IMR-90 (cell line): ENCODE measurements at regions not wholly inside any gene's neighbourhood (a gene's known extent, or its start where the extent isn't known, plus 50 kb on each side); places are given as distances from the start of the nearest gene placed in this dataset.

Source experiments
- ATAC-seq: fragments of 200-7000 bp; cut with Tn5 transposase; 2 replicates; pipeline ENCODE4 v1.9.1; 2020; ENCODE audit warnings: low read depth, mild to moderate bottlenecking, moderate library complexity
- BruUV-seq: library from RNA; stranded (reverse); fragments of 400-500 nt; replicated peaks from 2 replicates; lab custom pipeline; 2021; lab: Mats Ljungman, UMichigan
- CTCF ChIA-PET: fragments of 300-600 bp; formaldehyde crosslinking; extraction: SDS; loops from one replicate; lab custom pipeline; 2021; ENCODE audit warnings: antibody characterized with exemption; lab: Yijun Ruan, JAX
- POLR2A ChIA-PET: fragments of 300-600 bp; sonication (Branson Sonifier 250); formaldehyde crosslinking; loops from one replicate; lab custom pipeline; 2022; ENCODE audit warnings: antibody characterized with exemption; ENCODE audit not compliant: unreplicated experiment; lab: Charles Lee
- DNase-seq: peaks from one replicate; pipeline ENCODE4 v3.0.0; 2013
- H2AFZ ChIP-seq: replicated peaks from 2 replicates; pipeline ENCODE3; 2013; ENCODE audit warnings: low read length, mild to moderate bottlenecking; ENCODE audit not compliant: poor library complexity
- H2AK5ac ChIP-seq: 2 replicates; pipeline ENCODE4 v1.6.1; 2013; ENCODE audit warnings: low read depth, low read length, inconsistent platforms
- H2AK9ac ChIP-seq: replicated peaks from 2 replicates; pipeline ENCODE3; 2013; ENCODE audit warnings: mild to moderate bottlenecking, low read depth, low read length, moderate library complexity; ENCODE audit not compliant: poor library complexity
- H2BK120ac ChIP-seq: 2 replicates; pipeline ENCODE4 v1.6.1; 2013; ENCODE audit warnings: low read depth, low read length, inconsistent platforms
- H2BK15ac ChIP-seq: 3 replicates; pipeline ENCODE4 v1.6.1; 2013; ENCODE audit warnings: low read depth, low read length, inconsistent platforms
- H2BK20ac ChIP-seq: 2 replicates; pipeline ENCODE4 v1.6.1; 2013; ENCODE audit warnings: low read depth, mild to moderate bottlenecking, inconsistent platforms, low read length, moderate library complexity
- H2BK5ac ChIP-seq: 2 replicates; pipeline ENCODE4 v1.6.1; 2013; ENCODE audit warnings: mild to moderate bottlenecking, low read depth, low read length, inconsistent platforms; ENCODE audit not compliant: poor library complexity, severe bottlenecking
- H3K14ac ChIP-seq: replicated peaks from 2 replicates; pipeline ENCODE4 v1.6.1; 2013; ENCODE audit warnings: low read depth, low read length, inconsistent platforms
- H3K18ac ChIP-seq: 2 replicates; pipeline ENCODE4 v1.6.1; 2013; ENCODE audit warnings: low read depth, low read length, control low read depth
- H3K23ac ChIP-seq: 2 replicates; pipeline ENCODE4 v1.6.1; 2013; ENCODE audit warnings: low read depth, low read length, inconsistent platforms
- H3K27ac ChIP-seq: 2 replicates; pipeline ENCODE4 v1.5.1; 2013; ENCODE audit warnings: mild to moderate bottlenecking, control low read depth, low read length; ENCODE audit not compliant: insufficient read depth
- H3K27me3 ChIP-seq: 2 replicates; pipeline ENCODE4 v1.6.1; 2013; ENCODE audit warnings: low read length; ENCODE audit not compliant: control insufficient read depth, insufficient read depth
- H3K36me3 ChIP-seq: 2 replicates; pipeline ENCODE4 v1.6.1; 2013; ENCODE audit warnings: low read length, mixed read lengths; ENCODE audit not compliant: control insufficient read depth, insufficient read depth
- H3K4ac ChIP-seq: 2 replicates; pipeline ENCODE4 v1.6.1; 2013; ENCODE audit warnings: low read depth, low read length, inconsistent platforms
- H3K4me1 ChIP-seq: 2 replicates; pipeline ENCODE4 v1.6.1; 2013; ENCODE audit warnings: low read length, mixed read lengths; ENCODE audit not compliant: control insufficient read depth, insufficient read depth
- H3K4me2 ChIP-seq: 2 replicates; pipeline ENCODE4 v1.6.1; 2013; ENCODE audit warnings: low read depth, mild to moderate bottlenecking, control low read depth, low read length, moderate library complexity
- H3K4me3 ChIP-seq: 2 replicates; pipeline ENCODE4 v1.5.1; 2013; ENCODE audit warnings: low read depth, mild to moderate bottlenecking, control low read depth, low read length, moderate library complexity; ENCODE audit not compliant: insufficient read depth
- H3K56ac ChIP-seq: 2 replicates; pipeline ENCODE4 v1.6.1; 2013; ENCODE audit warnings: low read length, inconsistent platforms; ENCODE audit not compliant: insufficient read depth; ENCODE audit errors: extremely low read depth
- H3K79me1 ChIP-seq, 2 experiments: 2 replicates each; pipeline ENCODE4 v1.6.1; 2013; ENCODE audit warnings: low read length in 2 of 2, inconsistent platforms in 1 of 2, low read depth in 1 of 2
- H3K9ac ChIP-seq: 2 replicates; pipeline ENCODE4 v1.6.1; 2013; ENCODE audit warnings: low read depth, low read length, control low read depth
- H3K9me1 ChIP-seq: 2 replicates; pipeline ENCODE4 v1.6.1; 2013; ENCODE audit warnings: low read length, inconsistent platforms; ENCODE audit not compliant: insufficient read depth
- H3K9me3 ChIP-seq: 2 replicates; pipeline ENCODE4 v1.6.1; 2013; ENCODE audit warnings: low read length; ENCODE audit not compliant: control insufficient read depth, insufficient read depth
- H4K20me1 ChIP-seq: 2 replicates; pipeline ENCODE4 v1.6.1; 2013; ENCODE audit warnings: low read length, inconsistent platforms; ENCODE audit not compliant: insufficient read depth
- H4K5ac ChIP-seq: 2 replicates; pipeline ENCODE4 v1.6.1; 2013; ENCODE audit warnings: mild to moderate bottlenecking, low read depth, low read length, control low read depth
- H4K8ac ChIP-seq, 2 experiments: 2 replicates each; pipeline ENCODE4 v1.6.1; 2013; ENCODE audit warnings: low read depth in 2 of 2, low read length in 2 of 2, control low read depth in 1 of 2, inconsistent platforms in 1 of 2
- H4K91ac ChIP-seq: 2 replicates; pipeline ENCODE4 v1.6.1; 2013; ENCODE audit warnings: low read depth, low read length, inconsistent platforms; ENCODE audit not compliant: insufficient read depth
- BHLHE40 ChIP-seq: fragments of 150-350 bp; IDR thresholded peaks from 2 replicates; pipeline ENCODE4 v1.6.1; 2016; ENCODE audit warnings: mild to moderate bottlenecking, low read depth, low read length
- CEBPB ChIP-seq: IDR thresholded peaks from 2 replicates; pipeline ENCODE4 v1.6.1; 2012; ENCODE audit warnings: low read depth, low read length, improper control_type of control experiment
- CHD1 ChIP-seq: IDR thresholded peaks from 2 replicates; pipeline ENCODE4 v1.6.1; 2012; ENCODE audit warnings: low read depth, low read length, improper control_type of control experiment
- CTCF ChIP-seq: conservative IDR thresholded peaks from 2 replicates; pipeline ENCODE4 v1.5.1; 2012; ENCODE audit warnings: mild to moderate bottlenecking, low read depth, low read length, improper control_type of control experiment
- ELK1 ChIP-seq: fragments of 150-350 bp; IDR thresholded peaks from 2 replicates; pipeline ENCODE4 v1.6.1; 2016; ENCODE audit warnings: low read depth, mild to moderate bottlenecking, low read length, moderate library complexity, borderline replicate concordance
- FOS ChIP-seq: fragments of 150-350 bp; IDR thresholded peaks from 2 replicates; pipeline ENCODE4 v1.6.1; 2016; ENCODE audit warnings: low read depth, low read length
- MAFK ChIP-seq: IDR thresholded peaks from 2 replicates; pipeline ENCODE4 v1.6.1; 2012; ENCODE audit warnings: low read depth, low read length, improper control_type of control experiment
- MAZ ChIP-seq: IDR thresholded peaks from 2 replicates; pipeline ENCODE4 v1.6.1; 2012; ENCODE audit warnings: low read depth, mild to moderate bottlenecking, low read length, improper control_type of control experiment, moderate library complexity, borderline replicate concordance
- MXI1 ChIP-seq: IDR thresholded peaks from 2 replicates; pipeline ENCODE4 v1.6.1; 2012; ENCODE audit warnings: low read depth, mild to moderate bottlenecking, low read length, moderate library complexity, borderline replicate concordance
- NFE2L2 ChIP-seq: fragments of 150-350 bp; IDR thresholded peaks from 2 replicates; pipeline ENCODE4 v1.6.1; 2016; ENCODE audit warnings: low read depth, mild to moderate bottlenecking, low read length
- POLR2A ChIP-seq: IDR thresholded peaks from 2 replicates; pipeline ENCODE4 v1.6.1; 2012; ENCODE audit warnings: mild to moderate bottlenecking, low read depth, low read length
- RAD21 ChIP-seq: IDR thresholded peaks from 2 replicates; pipeline ENCODE4 v1.6.1; 2012; ENCODE audit warnings: low read length, improper control_type of control experiment
- RCOR1 ChIP-seq: IDR thresholded peaks from 2 replicates; pipeline ENCODE4 v1.6.1; 2012; ENCODE audit warnings: mild to moderate bottlenecking, low read length, improper control_type of control experiment; ENCODE audit not compliant: insufficient replicate concordance
- RFX5 ChIP-seq: IDR thresholded peaks from 2 replicates; pipeline ENCODE4 v1.8.0; 2012; ENCODE audit warnings: low read depth, mild to moderate bottlenecking, low read length, moderate library complexity
- SMC3 ChIP-seq: fragments of 150-350 bp; IDR thresholded peaks from 2 replicates; pipeline ENCODE4 v1.6.1; 2016; ENCODE audit warnings: low read depth, mild to moderate bottlenecking, antibody characterized with exemption, low read length, moderate library complexity
- USF2 ChIP-seq: fragments of 150-350 bp; IDR thresholded peaks from 2 replicates; pipeline ENCODE4 v1.6.1; 2017; ENCODE audit warnings: mild to moderate bottlenecking, antibody characterized with exemption, low read length, low read depth
- WGBS, 2 experiments: methylation state at CpG; one replicate each; pipeline versions ENCODE4 v1.1.5 to v1.1.7; 2013; ENCODE audit warnings: missing lambda C conversion rate in 2 of 2; ENCODE audit not compliant: insufficient read length in 1 of 2; ENCODE audit errors: extremely low coverage in 2 of 2; 5-methylcytosine and 5-hydroxymethylcytosine counted together
- dilution Hi-C: fragments of 300-500 bp; cut with HindIII; formaldehyde crosslinking; loops from one replicate; pipeline ENCODE4 v1.14.3; 2018; ENCODE audit warnings: low sequenced_read_pairs; ENCODE audit not compliant: unreplicated experiment
- in situ Hi-C: fragments of 300-500 bp; cut with MboI; formaldehyde crosslinking; loops from 3 replicates; pipeline ENCODE4 v1.14.3; 2019; ENCODE audit warnings: low sequenced_read_pairs, inconsistent platforms, mixed read lengths
- intact Hi-C: fragments of 100-400 bp; cut with micrococcal nuclease; formaldehyde crosslinking; loops from 2 replicates; pipeline ENCODE4 v1.10.0; 2022

GRCh38 chr5:166845044-166845443, 1446.4 kb upstream of the WWC1 start:
- intact Hi-C loops (no loop called here), dilution Hi-C loops (no loop called here), in situ Hi-C loops (no loop called here)
- no peak overlapping the region for H3K56ac ChIP-seq
- H3K27me3 ChIP-seq, result no peaks in the 10 kb centered on the region
- H4K91ac ChIP-seq, result no peak overlapping the region
- H3K4ac ChIP-seq, result no peak overlapping the region
- no peaks in the 10 kb centered on the region for H4K20me1 ChIP-seq
- no peak overlapping the region for H3K27ac ChIP-seq
- no peaks in the 10 kb centered on the region for H3K9me1 ChIP-seq
- no peak overlapping the region for H2BK15ac ChIP-seq
- H4K5ac ChIP-seq, result no peak overlapping the region
- H2AFZ ChIP-seq, result no peak overlapping the region
- ATAC-seq (no peak), DNase-seq (no peak)
- no peaks in the 10 kb centered on the region for H3K79me1 ChIP-seq
- ChIA-PET POLR2A (no interaction called here), CTCF (no interaction called here)
- no peak overlapping the region for H4K8ac ChIP-seq
- TF ChIP-seq MXI1, result no peak
- no peak for TF ChIP-seq RAD21
- no peak for TF ChIP-seq RCOR1
- TF ChIP-seq USF2, result no peak
- no peak for TF ChIP-seq CHD1
- TF ChIP-seq FOS, result no peak
- no peak for TF ChIP-seq RFX5
- no peak for TF ChIP-seq CEBPB
- TF ChIP-seq MAZ, result no peak
- no peak for TF ChIP-seq POLR2A
- no peak for TF ChIP-seq NFE2L2
- TF ChIP-seq CTCF, result no peak
- no peak for TF ChIP-seq BHLHE40
- TF ChIP-seq MAFK, result no peak
- no peak for TF ChIP-seq SMC3
- TF ChIP-seq ELK1, result no peak
- no peak overlapping the region for H3K18ac ChIP-seq
- H3K23ac ChIP-seq, result no peak overlapping the region
- H3K4me1 ChIP-seq, result no peaks in the 10 kb centered on the region
- BruUV-seq, result no TSS peak
- no peak overlapping the region for H2AK5ac ChIP-seq
- no peak overlapping the region for H3K4me3 ChIP-seq
- H3K9ac ChIP-seq, result no peak overlapping the region
- H2BK120ac ChIP-seq, result no peak overlapping the region
- H3K4me2 ChIP-seq, result no peak overlapping the region
- 100% methylated on average over 1 of the region's 4 CpGs; no CpG with 5 or more reads in 1 of the 2 experiments for WGBS, 2 experiments
- H2BK20ac ChIP-seq, result no peak overlapping the region
- no peak overlapping the region for H2AK9ac ChIP-seq
- peaks cover 2% of the 10 kb centered on the region for H3K9me3 ChIP-seq
- H3K14ac ChIP-seq, result no peak overlapping the region
- no peaks in the 10 kb centered on the region for H3K36me3 ChIP-seq
- no peak overlapping the region for H2BK5ac ChIP-seq
